A673 (cell line): ENCODE measurements at regions not wholly inside any gene's neighbourhood (a gene's known extent, or its start where the extent isn't known, plus 50 kb on each side); places are given as distances from the start of the nearest gene placed in this dataset.
"Not testable (repeated sequence)": the region's sequence is repeated elsewhere in the genome, so short reads cannot be mapped to it uniquely, and the experiment has no call there.

Experiments
- BruUV-seq: library from RNA; stranded (reverse); fragments of 400-500 nt; replicated peaks from 2 replicates; lab custom pipeline; 2021; lab: Mats Ljungman, UMichigan
- CTCF ChIA-PET: fragments of 300-600 bp; sonication (Branson Sonifier 250); formaldehyde crosslinking; loops from one replicate; lab custom pipeline; 2022; ENCODE audit warnings: antibody characterized with exemption; lab: Charles Lee
- POLR2A ChIA-PET: fragments of 300-600 bp; sonication (Branson Sonifier 250); formaldehyde crosslinking; loops from one replicate; lab custom pipeline; 2022; ENCODE audit warnings: antibody characterized with exemption; ENCODE audit not compliant: low non-redundant PET; lab: Charles Lee
- DNase-seq: peaks from one replicate; pipeline ENCODE4 v3.0.0-alpha.2; 2015; ENCODE audit warnings: low spot score
- H3K27ac ChIP-seq: fragments of 200-600 bp; sonication (generic); 2 replicates; pipeline ENCODE4 v1.5.1; 2016; ENCODE audit warnings: mixed run types, low read depth, mild to moderate bottlenecking, mixed read lengths, antibody characterized with exemption, low read length; ENCODE audit not compliant: poor library complexity, severe bottlenecking
- H3K27me3 ChIP-seq: fragments of 200-600 bp; sonication (generic); replicated peaks from 2 replicates; pipeline ENCODE4 v1.6.1; 2017; ENCODE audit warnings: mixed run types, low read depth, mild to moderate bottlenecking, mixed read lengths, antibody characterized with exemption, low read length; ENCODE audit not compliant: insufficient read depth, poor library complexity
- H3K36me3 ChIP-seq: fragments of 200-600 bp; sonication (generic); 2 replicates; pipeline ENCODE4 v1.6.1; 2016; ENCODE audit warnings: mixed run types, mild to moderate bottlenecking, mixed read lengths, antibody characterized with exemption, low read length; ENCODE audit not compliant: insufficient read depth, poor library complexity, severe bottlenecking
- H3K4me1 ChIP-seq: fragments of 200-600 bp; sonication (generic); 2 replicates; pipeline ENCODE4 v1.6.1; 2017; ENCODE audit warnings: mixed run types, mild to moderate bottlenecking, mixed read lengths, antibody characterized with exemption, low read length; ENCODE audit not compliant: insufficient read depth, poor library complexity, severe bottlenecking
- H3K4me3 ChIP-seq: fragments of 200-600 bp; sonication (generic); 2 replicates; pipeline ENCODE4 v1.5.1; 2016; ENCODE audit warnings: low read depth, mixed run types, mild to moderate bottlenecking, mixed read lengths, low read length; ENCODE audit not compliant: poor library complexity, severe bottlenecking
- H3K9me3 ChIP-seq: fragments of 200-600 bp; sonication (generic); 2 replicates; pipeline ENCODE4 v1.6.1; 2016; ENCODE audit warnings: mixed run types, low read depth, mild to moderate bottlenecking, mixed read lengths, antibody characterized with exemption, low read length; ENCODE audit not compliant: poor library complexity, severe bottlenecking
- intact Hi-C: fragments of 100-400 bp; cut with micrococcal nuclease; formaldehyde crosslinking; loops from one replicate; pipeline ENCODE4 v1.10.0; 2022; ENCODE audit not compliant: unreplicated experiment

DNA sequence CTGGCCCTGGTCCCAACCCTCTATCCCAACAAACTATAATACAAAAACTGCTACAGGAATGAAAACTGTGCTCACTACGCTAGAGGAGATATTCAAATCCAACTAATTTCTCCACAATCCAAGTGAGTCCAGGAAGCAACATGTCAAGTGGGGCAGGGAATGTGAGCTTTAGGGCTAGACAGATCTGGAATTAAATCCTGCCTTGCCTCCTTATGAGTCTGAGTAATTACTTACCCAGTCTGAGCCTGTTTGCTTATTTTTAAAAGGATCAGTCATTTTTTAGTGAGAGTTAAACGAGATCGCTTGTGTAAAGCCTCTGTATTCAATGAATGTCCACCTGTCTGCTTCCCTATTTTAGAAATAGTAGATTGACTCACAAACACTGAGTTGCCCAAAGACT is 174.6 kb downstream of the TP53TG3F start:
- BruUV-seq = not testable (repeated sequence)

DNA sequence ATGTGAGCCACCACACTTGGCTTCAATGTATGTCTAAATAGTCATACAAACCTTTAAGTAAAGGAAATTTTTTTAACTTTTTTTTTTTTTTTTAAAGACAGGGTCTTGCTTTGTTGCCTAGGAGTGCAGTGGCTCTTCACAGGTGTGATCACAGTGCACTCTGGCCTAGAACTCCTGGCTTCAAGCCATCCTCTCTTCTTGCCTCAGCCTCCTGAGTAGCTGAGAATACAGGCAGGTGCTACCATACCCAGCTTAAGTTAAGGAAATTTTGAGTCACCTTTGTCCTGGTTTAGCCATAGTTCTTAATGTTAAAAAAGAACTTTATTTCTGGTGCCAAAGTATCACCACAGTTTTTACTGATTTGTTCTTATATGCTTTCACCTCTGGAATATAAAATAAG is 177.3 kb downstream of the TP53TG3F start:
- CTCF ChIA-PET, POLR2A ChIA-PET, H3K4me3 ChIP-seq, DNase-seq, H3K27me3 ChIP-seq, intact Hi-C loops, H3K36me3 ChIP-seq, H3K4me1 ChIP-seq, H3K27ac ChIP-seq, H3K9me3 ChIP-seq, BruUV-seq: not testable (repeated sequence)

More for the DNA sequence above, 174.6 kb downstream of the TP53TG3F start:
- H3K27me3 ChIP-seq, H3K27ac ChIP-seq, POLR2A ChIA-PET, H3K4me3 ChIP-seq, CTCF ChIA-PET, intact Hi-C loops, H3K4me1 ChIP-seq, H3K9me3 ChIP-seq, H3K36me3 ChIP-seq, DNase-seq: not testable (repeated sequence)

DNA sequence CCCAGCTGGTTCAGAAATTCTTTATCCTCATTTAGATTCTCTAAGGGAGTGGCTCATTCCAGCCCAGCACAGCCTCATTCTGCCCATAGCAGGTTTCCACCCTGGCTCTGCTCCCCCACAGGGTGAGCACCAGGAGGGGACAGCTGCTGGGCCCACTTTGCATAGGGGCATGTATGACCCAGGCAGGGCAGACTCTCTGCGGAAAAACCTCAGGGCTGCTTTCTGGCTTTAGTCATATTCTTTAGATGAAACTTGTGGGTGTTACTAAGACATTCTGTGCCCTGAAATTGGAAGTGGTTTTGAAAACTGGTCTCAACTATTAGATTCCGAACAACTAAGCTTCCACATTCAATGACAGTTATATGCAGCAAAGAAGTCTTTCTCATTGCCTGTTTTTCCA is 183.9 kb downstream of the TP53TG3F start:
- H3K4me3 ChIP-seq, intact Hi-C loops, H3K27ac ChIP-seq, H3K36me3 ChIP-seq, DNase-seq, CTCF ChIA-PET, H3K4me1 ChIP-seq, H3K27me3 ChIP-seq, H3K9me3 ChIP-seq, POLR2A ChIA-PET, BruUV-seq: not testable (repeated sequence)

DNA sequence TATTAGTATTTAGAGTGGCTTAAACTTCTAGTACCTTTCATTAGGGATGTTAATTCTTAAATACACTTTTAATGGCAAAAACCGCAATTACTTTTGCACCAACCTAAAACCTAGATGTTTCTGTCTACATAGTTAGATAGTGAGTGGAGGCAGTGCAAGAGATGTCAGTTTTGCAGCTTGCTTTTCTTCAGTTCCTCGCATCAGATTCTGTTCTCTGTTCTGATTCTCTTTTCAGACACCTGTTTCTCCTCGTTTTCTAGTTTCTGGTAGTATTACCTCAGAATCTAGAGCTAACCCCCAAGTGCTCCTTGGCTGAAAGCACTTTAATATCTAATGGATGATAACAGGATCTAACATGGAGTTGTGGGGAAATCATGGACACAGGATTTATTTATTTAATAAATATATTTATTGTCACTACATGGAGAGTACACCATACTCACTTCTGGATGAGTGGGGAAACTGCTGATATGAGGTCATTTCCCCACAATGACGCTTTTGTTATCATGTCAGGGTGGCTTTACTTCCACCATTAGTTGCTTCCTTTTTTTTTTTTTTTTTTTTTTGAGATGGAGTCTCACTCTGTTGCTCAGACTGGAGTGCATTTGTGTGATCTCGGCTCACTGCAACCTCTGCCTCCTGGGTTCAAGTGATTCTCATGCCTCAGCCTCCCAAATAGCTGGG is 184.4 kb downstream of the TP53TG3F start:
- CTCF ChIA-PET, H3K27me3 ChIP-seq, H3K36me3 ChIP-seq, DNase-seq, H3K27ac ChIP-seq, H3K9me3 ChIP-seq, BruUV-seq, POLR2A ChIA-PET, H3K4me1 ChIP-seq, intact Hi-C loops, H3K4me3 ChIP-seq: not testable (repeated sequence)

DNA sequence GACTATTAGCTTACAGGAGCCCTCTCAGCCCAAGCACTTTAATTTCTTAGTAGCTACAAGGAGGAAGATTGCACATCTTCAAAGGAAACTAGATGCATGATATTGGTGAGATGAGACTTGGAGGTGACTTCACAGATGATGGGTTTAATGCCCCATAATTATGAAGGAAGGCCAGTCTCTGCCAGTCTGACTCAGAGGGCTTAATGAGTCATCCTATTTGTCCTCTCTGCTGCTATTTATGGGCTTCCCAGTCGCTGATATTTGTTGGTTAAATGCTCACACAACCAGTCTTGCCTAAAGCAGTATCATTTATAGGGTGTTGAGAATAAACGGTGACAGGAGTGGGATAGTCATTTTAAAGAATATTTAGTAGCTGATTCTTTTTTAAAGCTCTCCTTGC is 187.0 kb downstream of the TP53TG3F start:
- H3K4me3 ChIP-seq, H3K9me3 ChIP-seq, BruUV-seq, H3K4me1 ChIP-seq, POLR2A ChIA-PET, intact Hi-C loops, H3K27ac ChIP-seq, DNase-seq, CTCF ChIA-PET, H3K36me3 ChIP-seq, H3K27me3 ChIP-seq: not testable (repeated sequence)

DNA sequence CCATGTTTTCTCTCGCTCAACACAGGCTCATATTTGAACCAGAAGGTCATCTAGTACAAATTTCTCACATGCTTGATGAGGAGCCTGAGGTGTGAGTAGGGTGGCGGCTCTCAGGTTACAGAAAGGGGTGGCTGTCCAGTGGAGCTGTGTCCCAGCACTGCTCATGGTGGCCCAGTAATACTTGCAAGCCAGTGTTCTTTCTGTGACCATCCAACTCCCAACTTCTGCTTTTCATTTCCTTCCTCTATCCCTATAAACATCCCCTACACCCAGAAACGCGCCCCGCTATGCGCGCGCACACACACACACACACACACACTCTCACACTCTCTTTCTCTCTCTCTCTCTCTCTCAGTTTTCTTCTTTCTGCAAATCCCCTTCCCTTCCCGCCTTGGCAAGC is 196.3 kb downstream of the TP53TG3F start:
- H3K36me3 ChIP-seq, DNase-seq, H3K4me3 ChIP-seq, H3K27me3 ChIP-seq, intact Hi-C loops, CTCF ChIA-PET, H3K9me3 ChIP-seq, H3K27ac ChIP-seq, POLR2A ChIA-PET, H3K4me1 ChIP-seq, BruUV-seq: not testable (repeated sequence)

DNA sequence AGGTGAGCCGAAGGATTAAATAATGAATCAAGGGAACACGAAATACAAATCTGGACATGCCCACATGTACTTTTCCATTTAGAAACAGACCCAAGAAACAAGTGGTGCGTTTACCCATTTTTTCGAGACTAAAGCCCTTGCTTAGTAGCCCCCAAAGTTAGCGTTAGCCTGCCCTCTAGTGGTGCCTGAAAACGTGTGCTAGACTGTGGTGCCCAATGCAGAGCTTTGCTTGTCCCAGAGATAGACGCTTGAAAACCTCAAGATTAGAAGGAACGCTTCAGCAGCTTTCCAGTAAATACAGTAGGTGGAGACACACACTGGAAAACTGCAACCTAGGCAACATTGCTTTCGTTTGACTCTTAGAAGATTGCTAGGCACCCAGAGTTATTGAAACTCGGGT is 197.0 kb downstream of the TP53TG3F start:
- POLR2A ChIA-PET, H3K4me3 ChIP-seq, BruUV-seq, H3K9me3 ChIP-seq, H3K27me3 ChIP-seq, DNase-seq, intact Hi-C loops, H3K27ac ChIP-seq, CTCF ChIA-PET, H3K4me1 ChIP-seq, H3K36me3 ChIP-seq: not testable (repeated sequence)

DNA sequence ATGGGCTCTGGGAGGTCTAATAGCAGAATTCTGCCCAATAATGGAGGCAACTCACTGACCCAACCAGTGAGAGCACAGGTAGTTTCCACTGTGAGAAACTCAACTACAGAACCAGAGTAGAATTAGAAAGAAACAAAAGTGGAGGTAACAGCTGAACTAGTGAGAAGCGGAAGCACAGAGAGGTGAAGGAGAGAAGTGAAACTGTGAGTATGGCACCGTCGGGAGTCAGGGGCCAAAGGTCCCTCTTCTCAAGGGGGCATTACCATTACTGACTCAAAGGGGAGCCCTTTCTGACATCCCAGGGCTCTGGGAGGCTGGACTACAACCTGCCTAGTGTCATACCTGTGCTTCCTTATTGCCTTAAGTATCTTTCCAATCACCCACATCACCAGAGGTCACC is 198.3 kb downstream of the TP53TG3F start:
- H3K9me3 ChIP-seq, DNase-seq, intact Hi-C loops, H3K4me3 ChIP-seq, POLR2A ChIA-PET, CTCF ChIA-PET, H3K27ac ChIP-seq, H3K4me1 ChIP-seq, H3K36me3 ChIP-seq, BruUV-seq, H3K27me3 ChIP-seq: not testable (repeated sequence)
